ENCODE measurements at regions not wholly inside any gene's neighbourhood (a gene's known extent, or its start where the extent isn't known, plus 50 kb on each side); places are given as distances from the start of the nearest gene placed in this dataset.

DNA sequence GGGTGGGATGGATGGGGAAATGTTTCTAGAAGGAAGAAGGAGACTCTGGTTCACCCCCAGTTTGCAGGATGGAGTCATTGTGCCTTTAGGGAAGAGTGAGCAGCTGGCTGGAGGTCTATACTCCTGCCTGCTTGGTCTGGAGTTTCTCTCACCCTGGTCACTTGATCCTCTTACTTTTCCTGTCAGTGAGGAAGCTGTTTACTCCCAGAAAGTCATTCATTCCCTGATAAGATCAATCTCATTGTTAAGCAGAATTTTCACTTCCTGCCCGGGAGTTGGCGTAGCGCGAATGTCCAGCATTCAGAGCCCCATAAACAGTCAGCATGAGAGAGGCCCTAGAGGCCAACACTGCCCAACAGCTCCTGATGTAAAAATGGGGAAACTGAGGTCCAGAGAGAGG lies 70.4 kb upstream of the SIRPA start:
- TF ChIP-seq POLR2A (IDR thresholded peaks at IDR 0.05) (no peak), EP300 (IDR thresholded peaks at IDR 0.05) (no peak), POLR2AphosphoS5 (IDR thresholded peaks at IDR 0.05) (no peak)
- TF ChIP-seq, protein P1, sequence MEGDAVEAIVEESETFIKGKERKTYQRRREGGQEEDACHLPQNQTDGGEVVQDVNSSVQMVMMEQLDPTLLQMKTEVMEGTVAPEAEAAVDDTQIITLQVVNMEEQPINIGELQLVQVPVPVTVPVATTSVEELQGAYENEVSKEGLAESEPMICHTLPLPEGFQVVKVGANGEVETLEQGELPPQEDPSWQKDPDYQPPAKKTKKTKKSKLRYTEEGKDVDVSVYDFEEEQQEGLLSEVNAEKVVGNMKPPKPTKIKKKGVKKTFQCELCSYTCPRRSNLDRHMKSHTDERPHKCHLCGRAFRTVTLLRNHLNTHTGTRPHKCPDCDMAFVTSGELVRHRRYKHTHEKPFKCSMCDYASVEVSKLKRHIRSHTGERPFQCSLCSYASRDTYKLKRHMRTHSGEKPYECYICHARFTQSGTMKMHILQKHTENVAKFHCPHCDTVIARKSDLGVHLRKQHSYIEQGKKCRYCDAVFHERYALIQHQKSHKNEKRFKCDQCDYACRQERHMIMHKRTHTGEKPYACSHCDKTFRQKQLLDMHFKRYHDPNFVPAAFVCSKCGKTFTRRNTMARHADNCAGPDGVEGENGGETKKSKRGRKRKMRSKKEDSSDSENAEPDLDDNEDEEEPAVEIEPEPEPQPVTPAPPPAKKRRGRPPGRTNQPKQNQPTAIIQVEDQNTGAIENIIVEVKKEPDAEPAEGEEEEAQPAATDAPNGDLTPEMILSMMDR (IDR thresholded peaks at IDR 0.05): no peak
